Fibroblast of pulmonary artery (primary cell): ENCODE measurements at regions not wholly inside any gene's neighbourhood (a gene's known extent, or its start where the extent isn't known, plus 50 kb on each side); places are given as distances from the start of the nearest gene placed in this dataset.

Experiments
- DNase-seq: peaks from one replicate; pipeline ENCODE4 v3.0.0-alpha.2; 2010; ENCODE audit warnings: low read depth
- H3K4me3 ChIP-seq: replicated peaks from 2 replicates; pipeline ENCODE4 v1.5.1; 2011; ENCODE audit warnings: low read depth, mild to moderate bottlenecking, control low read depth, low read length, moderate library complexity
- TF ChIP-seq, protein P1 (sequence below): IDR thresholded peaks from 2 replicates; pipeline ENCODE4 v1.5.1; 2011; ENCODE audit warnings: mild to moderate bottlenecking, control low read depth, low read length, inconsistent platforms; ENCODE audit errors: missing control alignments

DNA sequence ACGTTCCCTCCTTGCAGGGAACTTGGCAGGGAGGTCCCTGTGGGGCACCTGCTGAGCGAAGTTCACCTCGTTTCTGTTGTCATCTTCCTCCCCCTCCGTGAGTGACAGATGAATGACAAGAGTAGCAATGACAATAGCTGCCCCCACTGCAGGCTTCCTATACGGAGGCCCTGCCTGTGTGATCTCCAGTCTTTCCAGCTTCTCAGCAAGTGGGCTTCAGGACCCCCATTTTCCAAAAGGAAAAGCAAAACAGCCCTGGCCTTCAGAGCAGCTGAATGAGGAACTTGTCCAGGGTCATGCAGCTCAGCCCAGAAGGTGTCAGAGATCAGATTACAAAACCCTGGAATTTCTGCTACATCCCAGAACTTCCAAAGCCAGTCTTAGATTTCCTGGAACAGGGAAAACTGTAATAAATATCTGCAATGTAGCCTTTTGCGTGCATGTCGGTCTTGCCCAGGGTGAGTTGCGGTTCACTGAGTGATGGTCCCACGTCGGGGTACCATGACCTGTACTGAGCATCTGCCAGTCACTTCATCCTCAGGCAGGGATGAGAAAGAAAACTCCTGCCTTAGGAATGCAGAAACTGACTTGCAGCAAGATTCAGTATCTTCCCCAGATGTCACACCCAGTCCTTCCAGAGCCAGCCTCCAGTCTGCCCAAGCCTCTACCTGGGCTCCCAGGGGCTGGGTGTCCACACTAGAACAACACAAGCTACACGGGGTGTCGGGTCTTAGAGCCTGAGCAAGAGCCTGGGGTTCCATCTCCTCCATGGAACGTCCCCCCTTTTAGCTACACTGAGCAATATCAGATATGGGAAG lies 1457.0 kb downstream of the BRD1 start:
- TF ChIP-seq, protein P1, sequence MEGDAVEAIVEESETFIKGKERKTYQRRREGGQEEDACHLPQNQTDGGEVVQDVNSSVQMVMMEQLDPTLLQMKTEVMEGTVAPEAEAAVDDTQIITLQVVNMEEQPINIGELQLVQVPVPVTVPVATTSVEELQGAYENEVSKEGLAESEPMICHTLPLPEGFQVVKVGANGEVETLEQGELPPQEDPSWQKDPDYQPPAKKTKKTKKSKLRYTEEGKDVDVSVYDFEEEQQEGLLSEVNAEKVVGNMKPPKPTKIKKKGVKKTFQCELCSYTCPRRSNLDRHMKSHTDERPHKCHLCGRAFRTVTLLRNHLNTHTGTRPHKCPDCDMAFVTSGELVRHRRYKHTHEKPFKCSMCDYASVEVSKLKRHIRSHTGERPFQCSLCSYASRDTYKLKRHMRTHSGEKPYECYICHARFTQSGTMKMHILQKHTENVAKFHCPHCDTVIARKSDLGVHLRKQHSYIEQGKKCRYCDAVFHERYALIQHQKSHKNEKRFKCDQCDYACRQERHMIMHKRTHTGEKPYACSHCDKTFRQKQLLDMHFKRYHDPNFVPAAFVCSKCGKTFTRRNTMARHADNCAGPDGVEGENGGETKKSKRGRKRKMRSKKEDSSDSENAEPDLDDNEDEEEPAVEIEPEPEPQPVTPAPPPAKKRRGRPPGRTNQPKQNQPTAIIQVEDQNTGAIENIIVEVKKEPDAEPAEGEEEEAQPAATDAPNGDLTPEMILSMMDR, result no peak
- no peak overlapping the region for H3K4me3 ChIP-seq
- DNase-seq, result no peak

GRCh38 chr22:48369789-48370507 lies 1457.7 kb downstream of the BRD1 start:
- DNase-seq, result no peak
- TF ChIP-seq, protein P1, result no peak
- H3K4me3 ChIP-seq, result no peak overlapping the region

GRCh38 chr22:48368975-48369525 lies 1458.6 kb downstream of the BRD1 start:
- DNase-seq, result no peak
- TF ChIP-seq, protein P1, result no peak
- no peak overlapping the region for H3K4me3 ChIP-seq

DNA sequence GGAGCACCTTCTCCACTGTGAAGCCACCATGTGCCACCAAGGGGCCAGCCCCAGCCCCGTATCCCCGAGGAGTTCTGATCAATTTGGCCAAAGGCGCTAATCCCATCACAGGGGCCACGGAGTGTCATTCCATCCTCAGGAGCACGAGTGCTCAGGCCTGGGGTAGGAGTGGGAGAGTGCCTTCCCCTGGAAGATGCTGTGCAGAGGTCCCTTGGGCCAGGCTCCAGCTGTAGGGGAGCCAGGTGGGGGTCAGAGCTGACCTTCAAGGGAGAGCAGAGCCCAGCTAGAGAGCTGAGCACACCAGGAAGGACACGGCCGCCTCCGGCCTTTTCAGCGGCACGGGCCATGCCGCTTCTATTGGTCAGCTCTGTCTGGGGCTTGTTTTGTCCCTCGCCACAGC lies 1459.9 kb downstream of the BRD1 start:
- no peak for DNase-seq
- no peak overlapping the region for H3K4me3 ChIP-seq
- TF ChIP-seq, protein P1, result no peak

DNA sequence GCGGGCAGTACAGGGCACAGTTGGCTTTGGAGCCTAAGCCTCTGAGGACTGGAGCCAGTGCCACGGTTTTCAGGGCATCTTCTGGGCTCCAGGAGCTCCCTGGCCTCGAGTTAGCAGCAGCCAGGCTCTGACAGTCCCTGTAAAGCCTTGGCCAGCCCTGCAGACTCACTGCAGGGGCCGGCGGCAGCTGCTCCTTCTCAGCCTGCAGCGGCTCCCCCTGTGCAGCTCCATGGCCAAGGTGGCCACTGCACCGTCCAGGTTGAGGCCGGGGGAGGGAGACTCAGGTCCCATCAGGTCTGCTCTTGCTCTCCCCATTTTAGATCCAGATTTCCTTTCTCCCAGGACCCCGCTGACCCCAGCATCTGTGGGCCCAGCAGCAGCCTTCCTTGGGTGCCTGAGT lies 1461.1 kb downstream of the BRD1 start:
- TF ChIP-seq, protein P1, result no peak
- DNase-seq, result no peak
- no peak overlapping the region for H3K4me3 ChIP-seq

- no peak for DNase-seq
- no peak overlapping the region for H3K4me3 ChIP-seq
- TF ChIP-seq, protein P1, result no peak
These were observed 1461.6 kb downstream of the BRD1 start for GRCh38 chr22:48366056-48366455.
